Muscle of leg (tissue), 3 donors: ENCODE measurements at regions not wholly inside any gene's neighbourhood (a gene's known extent, or its start where the extent isn't known, plus 50 kb on each side); places are given as distances from the start of the nearest gene placed in this dataset.

Experiments used
- DNase-seq: peaks from one replicate; pipeline ENCODE4 v3.0.0; 2013
- H3K27ac ChIP-seq: one replicate; pipeline ENCODE4 v1.5.1; 2013; ENCODE audit warnings: mild to moderate bottlenecking, low read length, control low read depth
- H3K27me3 ChIP-seq: one replicate; pipeline ENCODE4 v1.6.1; 2013; ENCODE audit warnings: low read length; ENCODE audit not compliant: control insufficient read depth, insufficient read depth
- H3K36me3 ChIP-seq: one replicate; pipeline ENCODE4 v1.6.1; 2013; ENCODE audit warnings: low read length; ENCODE audit not compliant: control insufficient read depth, insufficient read depth
- H3K4me1 ChIP-seq: one replicate; pipeline ENCODE4 v1.6.1; 2013; ENCODE audit warnings: low read length; ENCODE audit not compliant: control insufficient read depth, insufficient read depth
- H3K4me3 ChIP-seq: one replicate; pipeline ENCODE4 v1.5.1; 2013; ENCODE audit warnings: low read length, control low read depth
- H3K9me3 ChIP-seq: replicated peaks from 2 replicates; pipeline ENCODE4 v1.6.1; 2013; ENCODE audit warnings: low read depth, low read length; ENCODE audit not compliant: control insufficient read depth
- WGBS: methylation state at CpG from one replicate; pipeline ENCODE4 v1.1.5; 2013; ENCODE audit warnings: missing lambda C conversion rate; ENCODE audit not compliant: insufficient coverage; 5-methylcytosine and 5-hydroxymethylcytosine counted together

GRCh38 chr11:71066311-71066710 is 186.1 kb downstream of the SHANK2 start:
- 52% methylated on average over 2 of the region's 6 CpGs for WGBS
- Histone ChIP-seq H3K4me3 (no peak overlapping the region), H3K27ac (no peak overlapping the region), H3K36me3 (no peaks in the 10 kb centered on the region), H3K27me3 (peaks cover 9% of the 10 kb centered on the region), H3K9me3 (no peaks in the 10 kb centered on the region), H3K4me1 (no peaks in the 10 kb centered on the region)
- DNase-seq = no peak

- WGBS = 59% methylated on average over 3 of the region's 4 CpGs
- Histone ChIP-seq H3K27me3 (peaks cover 9% of the 10 kb centered on the region), H3K9me3 (no peaks in the 10 kb centered on the region), H3K4me1 (no peaks in the 10 kb centered on the region), H3K4me3 (no peak overlapping the region), H3K27ac (no peak overlapping the region), H3K36me3 (no peaks in the 10 kb centered on the region)
- DNase-seq = no peak
These were observed 186.5 kb downstream of the SHANK2 start for GRCh38 chr11:71065841-71066240.

DNA sequence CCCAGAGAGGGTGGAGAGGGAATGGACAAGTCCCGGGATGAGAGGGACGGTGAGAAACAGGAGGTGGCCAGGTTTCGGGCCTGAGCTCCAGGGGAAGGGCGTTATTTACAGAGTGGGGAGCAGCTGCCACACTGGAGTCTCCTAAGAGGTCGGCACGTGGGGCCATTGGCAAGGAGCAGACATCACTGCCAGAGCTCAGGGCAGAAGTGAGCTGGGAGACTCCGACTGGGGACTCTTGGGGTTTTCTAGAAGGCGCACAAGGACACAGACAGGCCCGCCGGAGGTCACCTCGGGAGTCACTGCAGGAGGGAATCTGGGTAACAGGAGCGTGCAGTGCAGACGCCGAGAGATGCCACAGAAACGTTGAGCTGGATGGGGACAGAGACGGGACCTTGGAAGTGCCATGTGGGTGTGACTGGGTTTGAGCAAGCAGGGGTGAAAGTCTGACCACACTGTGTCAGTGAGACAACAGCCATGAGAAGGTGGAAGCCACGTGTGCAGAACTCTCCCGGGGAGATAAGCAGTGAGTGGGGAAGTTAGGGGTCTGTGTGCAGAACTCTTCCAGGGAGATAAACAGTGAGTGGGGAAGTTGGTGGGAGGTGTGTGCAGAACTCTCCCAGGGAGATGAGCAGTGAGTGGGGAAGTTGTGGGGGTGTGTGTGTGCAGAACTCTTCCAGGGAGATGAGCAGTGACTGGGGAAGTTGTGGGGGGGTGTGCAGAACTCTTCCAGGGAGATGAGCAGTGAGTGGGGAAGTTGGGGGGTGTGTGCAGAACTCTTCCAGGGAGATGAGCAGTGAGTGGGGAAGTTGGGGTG is 187.5 kb downstream of the SHANK2 start:
- no peaks in the 10 kb centered on the region for H3K9me3 ChIP-seq
- 66% methylated on average over 18 of the region's 18 CpGs for WGBS
- H3K27me3 ChIP-seq = peaks cover 9% of the 10 kb centered on the region
- H3K4me1 ChIP-seq = no peaks in the 10 kb centered on the region
- H3K4me3 ChIP-seq = no peak overlapping the region
- DNase-seq = no peak
- no peak overlapping the region for H3K27ac ChIP-seq
- H3K36me3 ChIP-seq = no peaks in the 10 kb centered on the region

DNA sequence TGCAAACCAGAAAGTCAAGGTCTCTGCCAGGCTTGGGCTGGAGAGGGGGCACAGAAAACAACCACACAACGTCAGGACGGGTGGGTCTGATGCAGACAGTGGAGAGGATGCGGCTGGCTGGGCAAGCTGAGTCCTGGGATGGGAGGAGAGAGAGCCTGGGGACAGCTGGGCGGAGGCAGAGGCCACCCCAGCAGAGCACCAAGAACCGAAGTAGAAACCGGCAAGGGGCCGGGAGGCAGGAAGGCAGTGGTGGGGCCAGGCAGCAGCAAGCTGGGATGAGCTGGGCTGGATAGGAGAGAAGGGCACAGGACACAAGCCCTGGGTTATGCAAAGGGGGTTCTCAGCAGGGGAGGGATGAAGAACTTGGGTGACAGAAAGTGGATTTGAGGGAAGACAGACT is 188.2 kb downstream of the SHANK2 start:
- DNase-seq = no peak
- no peak overlapping the region for H3K27ac ChIP-seq
- no peak overlapping the region for H3K4me3 ChIP-seq
- 66% methylated on average over 7 of the region's 7 CpGs for WGBS
- no peaks in the 10 kb centered on the region for H3K36me3 ChIP-seq
- H3K27me3 ChIP-seq = peaks cover 9% of the 10 kb centered on the region
- no peaks in the 10 kb centered on the region for H3K9me3 ChIP-seq
- no peaks in the 10 kb centered on the region for H3K4me1 ChIP-seq

GRCh38 chr11:71063129-71063528 is 189.2 kb downstream of the SHANK2 start:
- 100% methylated on average over 1 of the region's 7 CpGs for WGBS
- Histone ChIP-seq H3K36me3 (no peaks in the 10 kb centered on the region), H3K27ac (no peak overlapping the region), H3K4me1 (no peaks in the 10 kb centered on the region), H3K9me3 (no peaks in the 10 kb centered on the region), H3K27me3 (peaks cover 9% of the 10 kb centered on the region), H3K4me3 (no peak overlapping the region)
- DNase-seq = no peak

GRCh38 chr11:71062199-71062598 is 190.2 kb downstream of the SHANK2 start:
- no peak overlapping the region for H3K27ac ChIP-seq
- 92% methylated on average over 2 of the region's 3 CpGs for whole genome bisulfite sequencing
- DNase-seq = no peak
- H3K4me1 ChIP-seq = no peaks in the 10 kb centered on the region
- peaks cover 9% of the 10 kb centered on the region for H3K27me3 ChIP-seq
- H3K4me3 ChIP-seq = no peak overlapping the region
- no peaks in the 10 kb centered on the region for H3K9me3 ChIP-seq
- H3K36me3 ChIP-seq = no peaks in the 10 kb centered on the region

- Histone ChIP-seq H3K4me3 (no peak overlapping the region), H3K27me3 (peaks cover 11% of the 10 kb centered on the region), H3K9me3 (no peaks in the 10 kb centered on the region), H3K27ac (no peak overlapping the region), H3K36me3 (no peaks in the 10 kb centered on the region), H3K4me1 (no peaks in the 10 kb centered on the region)
- DNase-seq = no peak
- WGBS = 52% methylated on average over 8 of the region's 9 CpGs
These were observed 192.0 kb downstream of the SHANK2 start for GRCh38 chr11:71060391-71060791.

- Histone ChIP-seq H3K4me1 (no peaks in the 10 kb centered on the region), H3K9me3 (no peaks in the 10 kb centered on the region), H3K36me3 (no peaks in the 10 kb centered on the region), H3K4me3 (no peak overlapping the region), H3K27ac (no peak overlapping the region), H3K27me3 (peaks cover 7% of the 10 kb centered on the region)
- DNase-seq = no peak
- WGBS = 81% methylated on average over 11 of the region's 12 CpGs
These were observed 192.7 kb downstream of the SHANK2 start for GRCh38 chr11:71059662-71060061.

- H3K27ac ChIP-seq = no peak overlapping the region
- H3K27me3 ChIP-seq = peaks cover 2% of the 10 kb centered on the region
- H3K9me3 ChIP-seq = no peaks in the 10 kb centered on the region
- WGBS = 48% methylated on average over 6 of the region's 6 CpGs
- no peak for DNase-seq
- H3K4me1 ChIP-seq = no peaks in the 10 kb centered on the region
- no peak overlapping the region for H3K4me3 ChIP-seq
- H3K36me3 ChIP-seq = no peaks in the 10 kb centered on the region
These were observed 196.5 kb downstream of the SHANK2 start for GRCh38 chr11:71055925-71056324.
